ENCODE measurements at regions not wholly inside any gene's neighbourhood (a gene's known extent, or its start where the extent isn't known, plus 50 kb on each side); places are given as distances from the start of the nearest gene placed in this dataset.

- Mint-ChIP-seq H3K4me1 (ENCODE audit: insufficient read depth, unreplicated experiment) (no peaks in the 10 kb centered on the region), H3K27me3 (ENCODE audit: insufficient read depth, unreplicated experiment) (no peaks in the 10 kb centered on the region), H3K36me3 (ENCODE audit: insufficient read depth, unreplicated experiment) (no peaks in the 10 kb centered on the region), H3K9me3 (ENCODE audit: unreplicated experiment) (peaks cover 23% of the 10 kb centered on the region), H3K27ac (ENCODE audit: low read depth, unreplicated experiment) (no peak overlapping the region), H3K4me3 (ENCODE audit: unreplicated experiment) (no peak overlapping the region)
- DNase-seq (ENCODE audit: unreplicated experiment), result no peak
- TF ChIP-seq, protein P1, sequence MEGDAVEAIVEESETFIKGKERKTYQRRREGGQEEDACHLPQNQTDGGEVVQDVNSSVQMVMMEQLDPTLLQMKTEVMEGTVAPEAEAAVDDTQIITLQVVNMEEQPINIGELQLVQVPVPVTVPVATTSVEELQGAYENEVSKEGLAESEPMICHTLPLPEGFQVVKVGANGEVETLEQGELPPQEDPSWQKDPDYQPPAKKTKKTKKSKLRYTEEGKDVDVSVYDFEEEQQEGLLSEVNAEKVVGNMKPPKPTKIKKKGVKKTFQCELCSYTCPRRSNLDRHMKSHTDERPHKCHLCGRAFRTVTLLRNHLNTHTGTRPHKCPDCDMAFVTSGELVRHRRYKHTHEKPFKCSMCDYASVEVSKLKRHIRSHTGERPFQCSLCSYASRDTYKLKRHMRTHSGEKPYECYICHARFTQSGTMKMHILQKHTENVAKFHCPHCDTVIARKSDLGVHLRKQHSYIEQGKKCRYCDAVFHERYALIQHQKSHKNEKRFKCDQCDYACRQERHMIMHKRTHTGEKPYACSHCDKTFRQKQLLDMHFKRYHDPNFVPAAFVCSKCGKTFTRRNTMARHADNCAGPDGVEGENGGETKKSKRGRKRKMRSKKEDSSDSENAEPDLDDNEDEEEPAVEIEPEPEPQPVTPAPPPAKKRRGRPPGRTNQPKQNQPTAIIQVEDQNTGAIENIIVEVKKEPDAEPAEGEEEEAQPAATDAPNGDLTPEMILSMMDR (IDR thresholded peaks at IDR 0.05; ENCODE audit: unreplicated experiment), result no peak
- CTCF ChIA-PET, result no interaction called here
- POLR2A ChIA-PET, result no interaction called here
- BruUV-seq (replicated peaks), result no TSS peak
- intact Hi-C loops (cut with micrococcal nuclease), result no loop called here
These were observed 552.4 kb upstream of the ANO5 start for GRCh38 chr11:21640491-21640890.

GRCh38 chr11:21641869-21642268, 551.0 kb upstream of the ANO5 start:
- H3K27me3 Mint-ChIP-seq (ENCODE audit: insufficient read depth, unreplicated experiment), result no peaks in the 10 kb centered on the region
- POLR2A ChIA-PET, result no interaction called here
- CTCF ChIA-PET, result no interaction called here

GRCh38 chr11:21646351-21646750, 546.5 kb upstream of the ANO5 start:
- BruUV-seq (replicated peaks), result no TSS peak
- H3K4me3 Mint-ChIP-seq (ENCODE audit: unreplicated experiment), result no peak overlapping the region

More at GRCh38 chr11:21641869-21642268, 551.0 kb upstream of the ANO5 start:
- TF ChIP-seq, protein P1 (IDR thresholded peaks at IDR 0.05; ENCODE audit: unreplicated experiment), result no peak
- Mint-ChIP-seq H3K36me3 (ENCODE audit: insufficient read depth, unreplicated experiment) (no peaks in the 10 kb centered on the region), H3K9me3 (ENCODE audit: unreplicated experiment) (peaks cover 24% of the 10 kb centered on the region), H3K27ac (ENCODE audit: low read depth, unreplicated experiment) (no peak overlapping the region), H3K4me1 (ENCODE audit: insufficient read depth, unreplicated experiment) (no peaks in the 10 kb centered on the region), H3K4me3 (ENCODE audit: unreplicated experiment) (no peak overlapping the region)
- no peak for DNase-seq (ENCODE audit: unreplicated experiment)
- no TSS peak for BruUV-seq (replicated peaks)
- intact Hi-C loops (cut with micrococcal nuclease), result no loop called here

GRCh38 chr11:21650961-21651360, 541.9 kb upstream of the ANO5 start:
- POLR2A ChIA-PET, result no interaction called here
- TF ChIP-seq, protein P1 (IDR thresholded peaks at IDR 0.05; ENCODE audit: unreplicated experiment), result no peak
- intact Hi-C loops (cut with micrococcal nuclease), result no loop called here
- H3K27ac Mint-ChIP-seq (ENCODE audit: low read depth, unreplicated experiment), result no peak overlapping the region
- no TSS peak for BruUV-seq (replicated peaks)
- DNase-seq (ENCODE audit: unreplicated experiment), result no peak
- H3K9me3 Mint-ChIP-seq (ENCODE audit: unreplicated experiment), result peaks cover 18% of the 10 kb centered on the region
- CTCF ChIA-PET, result no interaction called here
- H3K36me3 Mint-ChIP-seq (ENCODE audit: insufficient read depth, unreplicated experiment), result no peaks in the 10 kb centered on the region
- H3K4me1 Mint-ChIP-seq (ENCODE audit: insufficient read depth, unreplicated experiment), result no peaks in the 10 kb centered on the region
- H3K4me3 Mint-ChIP-seq (ENCODE audit: unreplicated experiment), result no peak overlapping the region
- H3K27me3 Mint-ChIP-seq (ENCODE audit: insufficient read depth, unreplicated experiment), result no peaks in the 10 kb centered on the region

More at GRCh38 chr11:21646351-21646750, 546.5 kb upstream of the ANO5 start:
- intact Hi-C loops (cut with micrococcal nuclease), result no loop called here
- Mint-ChIP-seq H3K27me3 (ENCODE audit: insufficient read depth, unreplicated experiment) (no peaks in the 10 kb centered on the region), H3K27ac (ENCODE audit: low read depth, unreplicated experiment) (no peak overlapping the region), H3K9me3 (ENCODE audit: unreplicated experiment) (peaks cover 27% of the 10 kb centered on the region), H3K36me3 (ENCODE audit: insufficient read depth, unreplicated experiment) (no peaks in the 10 kb centered on the region), H3K4me1 (ENCODE audit: insufficient read depth, unreplicated experiment) (no peaks in the 10 kb centered on the region)
- no peak for DNase-seq (ENCODE audit: unreplicated experiment)
- TF ChIP-seq, protein P1 (IDR thresholded peaks at IDR 0.05; ENCODE audit: unreplicated experiment), result no peak
- ChIA-PET POLR2A (no interaction called here), CTCF (no interaction called here)
